ENCODE measurements at regions not wholly inside any gene's neighbourhood (a gene's known extent, or its start where the extent isn't known, plus 50 kb on each side); places are given as distances from the start of the nearest gene placed in this dataset.

DNA sequence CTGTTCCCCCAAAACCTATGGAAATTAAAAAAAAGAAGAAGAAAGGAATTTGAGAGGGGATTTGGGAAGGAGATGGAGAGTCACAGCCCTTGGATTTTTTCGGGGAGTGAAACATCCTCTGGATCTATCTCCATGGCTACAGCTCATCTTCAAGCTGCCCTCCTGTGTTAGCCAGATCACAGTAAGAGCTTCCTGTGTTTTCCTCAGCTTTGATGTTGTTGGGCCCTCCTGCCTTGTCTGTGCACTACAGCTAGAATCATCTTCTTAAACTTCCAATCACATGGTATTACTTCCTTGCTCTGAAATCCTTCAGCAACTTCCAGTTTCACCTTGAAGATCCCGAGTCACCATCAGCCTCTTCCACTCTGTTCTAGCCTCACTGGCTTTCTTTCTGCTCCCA lies 207.8 kb upstream of the ZFP64 start:
- H3K4me3 ChIP-seq (ENCODE audit: low read depth, low read length): no peak overlapping the region
- no peak for DNase-seq (ENCODE audit: low read depth)
- TF ChIP-seq, protein P1, sequence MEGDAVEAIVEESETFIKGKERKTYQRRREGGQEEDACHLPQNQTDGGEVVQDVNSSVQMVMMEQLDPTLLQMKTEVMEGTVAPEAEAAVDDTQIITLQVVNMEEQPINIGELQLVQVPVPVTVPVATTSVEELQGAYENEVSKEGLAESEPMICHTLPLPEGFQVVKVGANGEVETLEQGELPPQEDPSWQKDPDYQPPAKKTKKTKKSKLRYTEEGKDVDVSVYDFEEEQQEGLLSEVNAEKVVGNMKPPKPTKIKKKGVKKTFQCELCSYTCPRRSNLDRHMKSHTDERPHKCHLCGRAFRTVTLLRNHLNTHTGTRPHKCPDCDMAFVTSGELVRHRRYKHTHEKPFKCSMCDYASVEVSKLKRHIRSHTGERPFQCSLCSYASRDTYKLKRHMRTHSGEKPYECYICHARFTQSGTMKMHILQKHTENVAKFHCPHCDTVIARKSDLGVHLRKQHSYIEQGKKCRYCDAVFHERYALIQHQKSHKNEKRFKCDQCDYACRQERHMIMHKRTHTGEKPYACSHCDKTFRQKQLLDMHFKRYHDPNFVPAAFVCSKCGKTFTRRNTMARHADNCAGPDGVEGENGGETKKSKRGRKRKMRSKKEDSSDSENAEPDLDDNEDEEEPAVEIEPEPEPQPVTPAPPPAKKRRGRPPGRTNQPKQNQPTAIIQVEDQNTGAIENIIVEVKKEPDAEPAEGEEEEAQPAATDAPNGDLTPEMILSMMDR (IDR thresholded peaks at IDR 0.05; ENCODE audit: insufficient read depth, low read depth, low read length): no peak

DNA sequence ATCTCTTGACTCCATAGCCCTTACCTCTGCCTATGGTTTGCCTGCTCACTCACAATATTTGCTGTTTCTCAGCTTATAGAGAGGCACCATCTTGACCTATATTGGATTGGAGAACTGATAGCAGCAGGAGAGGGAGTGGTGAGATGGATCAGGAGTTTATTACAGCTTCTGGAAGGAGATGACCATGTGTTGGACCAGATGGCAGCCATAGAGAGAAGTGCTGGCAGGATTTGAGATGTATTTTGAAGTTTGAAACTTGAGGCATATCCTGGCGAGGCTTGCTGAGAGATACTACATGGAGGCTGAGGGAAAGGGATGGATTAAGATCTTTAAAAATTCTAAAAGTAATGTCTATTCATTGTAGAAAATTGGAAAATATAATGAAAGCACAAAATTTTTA lies 198.0 kb upstream of the ZFP64 start:
- no peak for DNase-seq (ENCODE audit: low read depth)
- TF ChIP-seq, protein P1 (IDR thresholded peaks at IDR 0.05; ENCODE audit: insufficient read depth, low read depth, low read length): no peak
- H3K4me3 ChIP-seq (ENCODE audit: low read depth, low read length): no peak overlapping the region

DNA sequence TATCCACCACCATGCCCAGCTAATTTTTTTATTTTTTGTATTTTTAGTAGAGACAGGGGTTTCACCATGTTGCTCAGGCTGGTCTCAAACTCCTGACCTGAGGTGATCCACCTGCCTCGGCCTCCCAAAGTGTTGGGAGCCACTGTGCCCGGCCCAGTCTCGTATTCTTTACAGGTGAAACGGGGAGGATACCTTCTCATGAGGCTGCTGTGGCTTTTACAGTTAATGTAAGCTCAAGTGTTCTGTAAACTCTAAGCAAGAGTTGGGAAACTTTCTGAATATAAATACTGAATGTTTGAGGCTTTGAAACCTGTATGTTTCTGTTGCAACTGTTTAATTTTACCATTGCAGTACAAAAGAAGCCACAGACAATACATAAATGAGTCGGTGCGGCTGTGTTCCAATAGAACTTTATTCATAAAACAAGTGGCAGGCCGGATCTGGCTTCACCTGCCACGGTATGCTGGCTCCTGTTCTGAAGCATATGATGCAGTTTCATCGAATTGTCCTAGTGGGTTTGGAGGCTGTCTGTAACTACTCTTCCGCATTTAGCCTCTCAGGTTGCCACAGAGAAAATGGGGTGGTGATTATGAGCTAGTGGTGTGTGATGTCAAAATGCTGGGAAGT lies 192.5 kb upstream of the ZFP64 start:
- DNase-seq (ENCODE audit: low read depth): no peak
- no peak overlapping the region for H3K4me3 ChIP-seq (ENCODE audit: low read depth, low read length)
- TF ChIP-seq, protein P1 (IDR thresholded peaks at IDR 0.05; ENCODE audit: insufficient read depth, low read depth, low read length): no peak

DNA sequence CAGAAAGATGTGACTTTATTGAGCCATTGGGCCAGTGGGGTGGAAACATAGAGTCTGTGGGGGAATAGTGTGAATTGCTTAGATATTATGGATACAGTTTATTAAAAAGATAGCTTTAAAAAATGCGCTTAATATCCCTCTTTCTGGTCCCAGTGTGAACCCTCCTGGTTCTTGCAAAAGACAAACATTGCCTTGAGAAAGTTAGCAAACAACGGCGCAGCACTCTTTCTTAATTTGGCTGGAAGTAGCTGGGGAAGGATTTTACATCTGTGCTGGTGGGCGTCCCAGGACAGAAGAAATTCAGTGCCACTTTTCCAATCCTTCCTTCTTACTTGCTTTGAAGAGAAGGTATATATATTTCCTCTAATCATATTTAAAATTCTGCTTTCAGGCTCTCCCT lies 191.4 kb upstream of the ZFP64 start:
- no peak for DNase-seq (ENCODE audit: low read depth)
- H3K4me3 ChIP-seq (ENCODE audit: low read depth, low read length): no peak overlapping the region
- TF ChIP-seq, protein P1 (IDR thresholded peaks at IDR 0.05; ENCODE audit: insufficient read depth, low read depth, low read length): no peak

DNA sequence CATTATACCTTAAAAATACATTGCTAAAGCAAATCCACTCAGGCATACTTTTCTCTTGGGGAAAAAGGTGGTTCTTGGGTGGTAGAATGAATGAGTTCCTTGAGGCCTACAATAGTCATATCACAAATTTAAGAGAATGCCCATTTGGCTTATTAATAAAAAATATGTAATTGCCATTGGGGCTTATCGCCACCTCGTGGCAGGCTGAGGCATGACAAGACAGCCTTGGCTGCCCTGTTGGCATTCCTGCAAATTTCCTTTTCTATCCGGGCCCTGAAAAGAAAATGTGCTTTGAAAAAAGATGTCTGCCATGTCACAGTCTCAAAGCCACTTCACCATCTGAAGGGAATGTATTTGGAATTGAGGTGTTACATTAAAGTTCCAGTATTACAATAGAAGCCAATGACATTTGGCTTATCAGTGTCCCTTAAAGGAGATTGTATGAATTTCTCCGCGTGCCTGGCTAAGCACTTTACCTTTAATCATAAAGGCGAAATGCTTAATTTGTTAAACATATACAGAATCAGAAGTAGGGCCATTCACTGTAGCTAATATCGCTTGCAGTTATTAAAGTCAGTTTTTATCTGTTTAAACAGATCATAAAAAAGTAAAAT lies 188.3 kb upstream of the ZFP64 start:
- TF ChIP-seq, protein P1 (IDR thresholded peaks at IDR 0.05; ENCODE audit: insufficient read depth, low read depth, low read length): peak; percentile 92
- peak; percentile 17 for DNase-seq (ENCODE audit: low read depth)

DNA sequence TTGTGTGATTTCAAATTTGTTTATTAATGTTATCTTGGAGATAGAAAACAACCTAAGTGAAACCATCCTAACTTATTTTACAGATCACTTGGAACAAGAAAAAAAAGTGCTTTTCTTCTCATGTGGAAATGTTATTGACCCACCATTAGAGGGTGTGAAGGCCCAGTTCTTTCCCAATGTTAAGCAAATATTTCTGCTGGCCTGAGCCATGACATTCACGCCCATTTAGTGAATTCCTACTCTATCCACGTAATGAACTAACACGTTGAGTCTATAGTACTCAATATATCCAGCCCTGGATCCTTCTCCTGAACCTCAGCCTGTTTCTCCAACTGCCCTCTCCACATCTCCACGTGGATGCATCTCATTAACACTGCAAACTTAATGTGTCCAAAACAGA lies 180.6 kb upstream of the ZFP64 start:
- H3K4me3 ChIP-seq (ENCODE audit: low read depth, low read length): no peak overlapping the region
- TF ChIP-seq, protein P1 (IDR thresholded peaks at IDR 0.05; ENCODE audit: insufficient read depth, low read depth, low read length): no peak
- no peak for DNase-seq (ENCODE audit: low read depth)

More for the DNA sequence above, 188.3 kb upstream of the ZFP64 start:
- H3K4me3 ChIP-seq (ENCODE audit: low read depth, low read length): no peak overlapping the region

DNA sequence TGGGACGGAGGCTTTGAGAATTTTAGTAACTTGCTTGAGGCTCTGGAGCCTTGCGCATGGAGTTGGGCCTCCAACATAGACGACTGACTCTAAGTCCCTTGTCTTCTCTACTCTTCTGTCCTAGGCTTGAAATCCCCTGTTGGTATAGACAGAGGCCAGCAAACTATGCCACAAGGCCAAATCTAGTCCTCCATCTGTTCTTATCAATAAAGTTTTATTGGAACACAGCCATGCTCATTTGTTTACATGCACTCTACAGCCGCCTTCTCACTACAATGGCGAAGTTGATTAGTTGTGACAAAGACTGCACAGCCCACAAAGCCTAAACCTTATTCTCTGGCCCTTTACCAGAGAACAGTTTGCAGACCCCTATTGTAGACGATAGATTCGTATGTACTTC lies 174.1 kb upstream of the ZFP64 start:
- DNase-seq (ENCODE audit: low read depth): no peak
- TF ChIP-seq, protein P1 (IDR thresholded peaks at IDR 0.05; ENCODE audit: insufficient read depth, low read depth, low read length): no peak
- H3K4me3 ChIP-seq (ENCODE audit: low read depth, low read length): no peak overlapping the region
